ENCODE measurements at regions not wholly inside any gene's neighbourhood (a gene's known extent, or its start where the extent isn't known, plus 50 kb on each side); places are given as distances from the start of the nearest gene placed in this dataset.
"Not testable (repeated sequence)": the region's sequence is repeated elsewhere in the genome, so short reads cannot be mapped to it uniquely, and the experiment has no call there.

DNA sequence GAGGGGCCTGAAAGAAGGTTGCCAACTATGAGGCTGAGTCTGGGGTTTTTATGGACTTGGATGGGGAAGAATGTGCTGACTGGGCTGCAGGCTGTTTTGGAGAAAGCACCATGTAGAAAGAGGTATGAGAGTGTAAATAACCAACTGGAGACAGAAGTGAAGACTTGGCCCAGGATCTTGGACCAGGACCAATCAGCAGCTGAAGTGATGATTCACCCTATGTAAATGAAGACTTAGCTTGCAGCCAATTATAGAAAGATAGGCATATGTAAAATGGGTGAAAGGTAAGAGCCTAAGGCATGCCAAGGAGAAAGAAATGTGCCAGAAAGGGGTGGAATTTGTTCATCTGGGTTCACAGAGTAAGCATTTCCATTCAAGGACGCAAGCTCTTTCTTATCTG is 856.7 kb upstream of the PRKX start:
- DNase-seq (no peak), FAIRE-seq (no peak)
- Histone ChIP-seq H3K4me1 (ENCODE audit: control insufficient read depth in 2 of 3, insufficient read depth in 2 of 3, low read depth in 1 of 3, low read length in 3 of 3) (no peaks in the 10 kb centered on the region), H3K27me3 (ENCODE audit: control insufficient read depth, insufficient read depth, low read length) (no peaks in the 10 kb centered on the region), H3K4me3 (ENCODE audit: low read length in 3 of 3) (no peak overlapping the region), H3K27ac (ENCODE audit: low read depth in 2 of 2, low read length in 2 of 2) (no peak overlapping the region), H3K9ac (ENCODE audit: low read length in 3 of 3) (no peak overlapping the region), H3K36me3 (ENCODE audit: control insufficient read depth in 2 of 3, insufficient read depth in 3 of 3, low read length in 3 of 3) (no peaks in the 10 kb centered on the region), H3K9me3 (ENCODE audit: control insufficient read depth in 2 of 3, insufficient read depth in 1 of 3, low read length in 3 of 3) (no peaks in the 10 kb centered on the region)
- intact Hi-C loops (cut with DNase I), result no loop called here
- TF ChIP-seq, protein P1, sequence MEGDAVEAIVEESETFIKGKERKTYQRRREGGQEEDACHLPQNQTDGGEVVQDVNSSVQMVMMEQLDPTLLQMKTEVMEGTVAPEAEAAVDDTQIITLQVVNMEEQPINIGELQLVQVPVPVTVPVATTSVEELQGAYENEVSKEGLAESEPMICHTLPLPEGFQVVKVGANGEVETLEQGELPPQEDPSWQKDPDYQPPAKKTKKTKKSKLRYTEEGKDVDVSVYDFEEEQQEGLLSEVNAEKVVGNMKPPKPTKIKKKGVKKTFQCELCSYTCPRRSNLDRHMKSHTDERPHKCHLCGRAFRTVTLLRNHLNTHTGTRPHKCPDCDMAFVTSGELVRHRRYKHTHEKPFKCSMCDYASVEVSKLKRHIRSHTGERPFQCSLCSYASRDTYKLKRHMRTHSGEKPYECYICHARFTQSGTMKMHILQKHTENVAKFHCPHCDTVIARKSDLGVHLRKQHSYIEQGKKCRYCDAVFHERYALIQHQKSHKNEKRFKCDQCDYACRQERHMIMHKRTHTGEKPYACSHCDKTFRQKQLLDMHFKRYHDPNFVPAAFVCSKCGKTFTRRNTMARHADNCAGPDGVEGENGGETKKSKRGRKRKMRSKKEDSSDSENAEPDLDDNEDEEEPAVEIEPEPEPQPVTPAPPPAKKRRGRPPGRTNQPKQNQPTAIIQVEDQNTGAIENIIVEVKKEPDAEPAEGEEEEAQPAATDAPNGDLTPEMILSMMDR (IDR thresholded peaks at IDR 0.05; ENCODE audit: borderline replicate concordance, extremely low read depth, insufficient read depth), result no peak

DNA sequence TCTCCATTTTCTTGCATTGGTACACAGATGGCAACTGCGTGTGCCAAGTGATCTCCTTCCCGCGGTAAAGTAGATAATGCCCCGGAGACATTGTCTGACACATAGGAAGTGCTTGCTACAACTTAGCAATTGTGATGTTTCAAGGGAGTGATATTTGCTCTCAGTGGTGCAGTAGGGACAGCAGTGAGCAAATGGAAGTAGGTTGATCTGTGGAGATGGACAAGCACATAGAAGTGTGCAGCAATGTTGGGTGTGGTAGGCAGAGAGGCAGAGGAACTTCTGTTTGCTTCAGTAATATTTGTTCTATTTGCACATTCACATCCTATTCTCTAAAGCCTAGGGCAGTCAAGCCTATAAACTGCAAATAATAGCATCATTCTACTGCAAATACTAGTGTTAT is 846.7 kb upstream of the PRKX start:
- Histone ChIP-seq H3K27ac (ENCODE audit: low read depth in 2 of 2, low read length in 2 of 2) (no peak overlapping the region), H3K27me3 (ENCODE audit: control insufficient read depth, insufficient read depth, low read length) (no peaks in the 10 kb centered on the region), H3K9ac (ENCODE audit: low read length in 3 of 3) (no peak overlapping the region), H3K4me3 (ENCODE audit: low read length in 3 of 3) (no peak overlapping the region), H3K9me3 (ENCODE audit: control insufficient read depth in 2 of 3, insufficient read depth in 1 of 3, low read length in 3 of 3) (no peaks in the 10 kb centered on the region), H3K4me1 (ENCODE audit: control insufficient read depth in 2 of 3, insufficient read depth in 2 of 3, low read depth in 1 of 3, low read length in 3 of 3) (no peaks in the 10 kb centered on the region), H3K36me3 (ENCODE audit: control insufficient read depth in 2 of 3, insufficient read depth in 3 of 3, low read length in 3 of 3) (no peaks in the 10 kb centered on the region)
- TF ChIP-seq, protein P1 (IDR thresholded peaks at IDR 0.05; ENCODE audit: borderline replicate concordance, extremely low read depth, insufficient read depth), result no peak
- DNase-seq (no peak), FAIRE-seq (no peak)
- intact Hi-C loops (cut with DNase I), result no loop called here

DNA sequence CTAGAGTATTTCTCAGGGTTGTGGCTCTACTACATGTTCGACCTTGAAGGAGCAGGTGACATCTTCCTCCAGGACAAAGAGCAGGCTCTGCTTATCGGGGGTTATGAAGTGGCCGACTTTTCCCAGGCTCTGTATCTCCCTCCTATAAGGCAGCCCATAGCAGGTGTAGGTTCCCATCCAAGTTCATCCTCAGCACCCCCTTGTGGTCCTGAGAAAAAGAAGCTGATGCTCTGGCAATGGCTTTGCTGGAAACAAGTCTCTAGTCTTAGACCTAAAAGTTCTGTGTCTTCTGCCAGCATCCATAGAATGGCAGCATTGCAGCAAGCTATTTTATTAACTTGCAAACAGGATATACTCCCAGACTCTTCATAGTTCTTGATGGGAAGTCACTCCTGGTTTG is 836.6 kb upstream of the PRKX start:
- DNase-seq, result peak in 1 of 5 donors; percentile 2
- Histone ChIP-seq H3K27ac (ENCODE audit: low read depth in 2 of 2, low read length in 2 of 2) (no peak overlapping the region), H3K9me3 (ENCODE audit: control insufficient read depth in 2 of 3, insufficient read depth in 1 of 3, low read length in 3 of 3) (no peaks in the 10 kb centered on the region), H3K4me3 (ENCODE audit: low read length in 3 of 3) (no peak overlapping the region), H3K27me3 (ENCODE audit: control insufficient read depth, insufficient read depth, low read length) (no peaks in the 10 kb centered on the region), H3K36me3 (ENCODE audit: control insufficient read depth in 2 of 3, insufficient read depth in 3 of 3, low read length in 3 of 3) (no peaks in the 10 kb centered on the region), H3K9ac (ENCODE audit: low read length in 3 of 3) (no peak overlapping the region), H3K4me1 (ENCODE audit: control insufficient read depth in 2 of 3, insufficient read depth in 2 of 3, low read depth in 1 of 3, low read length in 3 of 3) (no peaks in the 10 kb centered on the region)
- TF ChIP-seq, protein P1 (IDR thresholded peaks at IDR 0.05; ENCODE audit: borderline replicate concordance, extremely low read depth, insufficient read depth), result no peak
- FAIRE-seq, result no peak
- intact Hi-C loops (cut with DNase I), result no loop called here

DNA sequence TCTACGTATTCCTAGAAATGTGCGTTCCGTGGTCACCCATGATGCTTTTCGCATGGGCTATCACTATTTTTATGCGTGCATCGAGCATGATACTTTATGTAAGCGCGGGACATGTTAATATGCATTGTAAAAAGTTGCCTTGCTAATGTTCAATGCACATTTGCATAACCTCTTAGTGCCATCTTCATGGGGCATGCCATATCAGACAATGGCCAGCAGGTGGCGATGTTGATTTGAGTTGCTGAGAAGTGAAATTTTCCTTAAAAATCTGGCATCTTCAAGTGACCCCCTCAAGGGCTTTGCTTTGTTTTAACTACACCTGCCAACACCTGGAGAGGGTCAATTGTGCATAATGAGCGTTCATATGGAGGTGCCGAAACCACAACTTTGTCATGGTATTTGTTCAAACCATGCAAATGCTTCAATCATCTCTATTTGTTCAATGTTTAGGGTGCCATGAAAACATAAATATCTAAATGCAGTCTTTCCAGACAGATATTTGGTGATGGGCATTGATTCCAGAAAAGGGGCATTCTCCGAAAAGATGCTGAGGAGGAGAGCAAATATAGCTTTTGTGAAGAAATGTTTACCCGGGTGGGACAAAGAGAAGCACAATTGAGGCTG is 833.9 kb upstream of the PRKX start:
- peak; percentile 72 for FAIRE-seq
- Histone ChIP-seq H3K27me3 (ENCODE audit: control insufficient read depth, insufficient read depth, low read length) (no peaks in the 10 kb centered on the region), H3K9me3 (ENCODE audit: control insufficient read depth in 2 of 3, insufficient read depth in 1 of 3, low read length in 3 of 3) (no peaks in the 10 kb centered on the region), H3K4me3 (ENCODE audit: low read length in 3 of 3) (no peak overlapping the region), H3K4me1 (ENCODE audit: control insufficient read depth in 2 of 3, insufficient read depth in 2 of 3, low read depth in 1 of 3, low read length in 3 of 3) (no peaks in the 10 kb centered on the region), H3K36me3 (ENCODE audit: control insufficient read depth in 2 of 3, insufficient read depth in 3 of 3, low read length in 3 of 3) (no peaks in the 10 kb centered on the region), H3K9ac (ENCODE audit: low read length in 3 of 3) (no peak overlapping the region), H3K27ac (ENCODE audit: low read depth in 2 of 2, low read length in 2 of 2) (no peak overlapping the region)
- intact Hi-C loops (cut with DNase I), result no loop called here
- TF ChIP-seq, protein P1 (IDR thresholded peaks at IDR 0.05; ENCODE audit: borderline replicate concordance, extremely low read depth, insufficient read depth), result peak; percentile 86
- DNase-seq, result peak in 4 of 5 donors; percentile 35 to 64 (median 58)

DNA sequence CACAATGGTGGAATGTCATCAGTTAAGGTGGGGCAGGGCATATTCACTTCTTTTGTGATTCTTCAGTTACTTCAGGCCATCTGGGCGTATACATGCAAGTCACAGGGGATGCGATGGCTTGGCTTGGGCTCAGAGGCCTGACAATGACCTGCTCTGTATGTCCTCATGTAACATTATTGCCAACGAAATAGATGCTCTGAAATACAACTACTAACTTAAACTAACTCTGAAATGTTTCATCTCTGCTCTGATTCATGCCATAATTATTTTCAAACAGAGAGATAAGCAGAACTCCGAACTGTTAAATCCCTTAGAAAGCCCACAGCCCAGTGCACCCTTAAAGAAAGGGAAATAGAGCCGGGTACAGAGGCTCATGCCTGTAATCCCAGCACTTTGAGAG is 832.7 kb upstream of the PRKX start:
- H3K4me3 ChIP-seq (ENCODE audit: low read length in 3 of 3); intact Hi-C loops (cut with DNase I); H3K4me1 ChIP-seq (ENCODE audit: control insufficient read depth in 2 of 3, insufficient read depth in 2 of 3, low read depth in 1 of 3, low read length in 3 of 3); H3K27ac ChIP-seq (ENCODE audit: low read depth in 2 of 2, low read length in 2 of 2); H3K9me3 ChIP-seq (ENCODE audit: control insufficient read depth in 2 of 3, insufficient read depth in 1 of 3, low read length in 3 of 3); H3K9ac ChIP-seq (ENCODE audit: low read length in 3 of 3); DNase-seq; H3K36me3 ChIP-seq (ENCODE audit: control insufficient read depth in 2 of 3, insufficient read depth in 3 of 3, low read length in 3 of 3); H3K27me3 ChIP-seq (ENCODE audit: control insufficient read depth, insufficient read depth, low read length); FAIRE-seq: not testable (repeated sequence)
